ENCODE measurements at regions not wholly inside any gene's neighbourhood (a gene's known extent, or its start where the extent isn't known, plus 50 kb on each side); places are given as distances from the start of the nearest gene placed in this dataset.

GRCh38 chr7:124330731-124331407 lies 298.0 kb upstream of the TMEM229A start:
- no peak for DNase-seq (ENCODE audit: low spot score)

GRCh38 chr7:124328774-124329173 lies 295.9 kb upstream of the TMEM229A start:
- DNase-seq (ENCODE audit: low spot score) = no peak

GRCh38 chr7:124324262-124324661 lies 291.4 kb upstream of the TMEM229A start:
- DNase-seq (ENCODE audit: low spot score) = no peak

GRCh38 chr7:124323597-124323996 lies 290.7 kb upstream of the TMEM229A start:
- DNase-seq (ENCODE audit: low spot score) = no peak

DNA sequence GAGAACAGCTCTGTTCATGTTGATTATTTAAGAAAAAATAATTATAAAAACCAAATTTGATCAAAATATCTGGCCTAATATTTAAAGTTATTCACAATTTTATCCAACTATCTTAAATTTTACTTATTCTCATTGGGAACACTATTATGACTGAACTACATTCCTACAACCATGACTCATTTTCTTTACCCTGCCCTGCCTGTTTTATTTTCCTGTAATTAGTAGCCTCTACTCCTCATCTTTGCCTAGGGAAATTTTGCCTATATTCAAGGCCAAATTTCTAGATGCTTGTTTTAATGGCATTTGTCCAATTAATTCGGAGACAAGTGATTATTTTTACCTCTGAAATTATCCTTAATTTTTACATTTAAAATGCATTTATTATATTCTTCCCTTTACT lies 289.7 kb upstream of the TMEM229A start:
- DNase-seq (ENCODE audit: low spot score) = peak; percentile 45

- no peak for DNase-seq (ENCODE audit: low spot score)
These were observed 286.0 kb upstream of the TMEM229A start for GRCh38 chr7:124318721-124319450.

- no peak for DNase-seq (ENCODE audit: low spot score)
These were observed 278.1 kb upstream of the TMEM229A start for GRCh38 chr7:124310934-124311390.

DNA sequence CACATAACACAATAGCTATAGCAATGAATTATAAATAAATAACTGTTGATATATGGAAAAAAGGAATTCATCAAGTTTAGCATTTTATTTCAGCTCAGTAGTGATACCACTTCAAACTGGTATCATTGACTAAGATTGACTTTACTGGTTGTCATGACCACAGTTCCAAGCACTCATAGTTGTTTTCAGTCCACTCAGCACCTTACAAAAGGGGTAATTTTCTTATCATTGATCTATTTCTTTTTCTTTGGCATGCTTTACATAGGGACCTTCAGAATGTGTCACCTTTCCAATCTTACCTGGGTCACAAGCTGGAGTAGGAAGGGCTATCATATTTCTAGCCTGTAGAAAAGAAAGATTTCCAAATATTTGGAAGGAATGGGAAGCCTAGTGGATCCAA lies 275.5 kb upstream of the TMEM229A start:
- no peak for DNase-seq (ENCODE audit: low spot score)

- no peak for DNase-seq (ENCODE audit: low spot score)
These were observed 262.4 kb upstream of the TMEM229A start for GRCh38 chr7:124295289-124295688.

DNA sequence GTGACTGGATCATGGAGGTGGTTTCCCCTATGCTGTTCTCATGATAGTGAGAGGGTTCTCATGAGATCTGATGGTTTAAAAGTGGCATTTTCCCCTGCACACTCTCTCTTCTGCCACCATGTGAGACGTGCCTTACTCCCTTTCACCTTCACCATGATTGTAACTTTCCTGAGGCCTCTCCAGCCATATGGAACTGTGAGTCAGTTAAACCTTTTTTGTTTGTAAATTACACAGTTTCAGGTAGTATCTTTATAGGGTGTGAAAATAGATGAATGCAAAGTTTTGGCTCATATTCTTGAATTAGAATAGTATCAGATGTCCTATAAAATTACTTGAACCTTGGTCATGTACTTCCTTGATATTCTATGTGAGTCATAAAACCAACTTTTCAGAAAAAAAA lies 252.1 kb upstream of the TMEM229A start:
- no peak for DNase-seq (ENCODE audit: low spot score)

DNA sequence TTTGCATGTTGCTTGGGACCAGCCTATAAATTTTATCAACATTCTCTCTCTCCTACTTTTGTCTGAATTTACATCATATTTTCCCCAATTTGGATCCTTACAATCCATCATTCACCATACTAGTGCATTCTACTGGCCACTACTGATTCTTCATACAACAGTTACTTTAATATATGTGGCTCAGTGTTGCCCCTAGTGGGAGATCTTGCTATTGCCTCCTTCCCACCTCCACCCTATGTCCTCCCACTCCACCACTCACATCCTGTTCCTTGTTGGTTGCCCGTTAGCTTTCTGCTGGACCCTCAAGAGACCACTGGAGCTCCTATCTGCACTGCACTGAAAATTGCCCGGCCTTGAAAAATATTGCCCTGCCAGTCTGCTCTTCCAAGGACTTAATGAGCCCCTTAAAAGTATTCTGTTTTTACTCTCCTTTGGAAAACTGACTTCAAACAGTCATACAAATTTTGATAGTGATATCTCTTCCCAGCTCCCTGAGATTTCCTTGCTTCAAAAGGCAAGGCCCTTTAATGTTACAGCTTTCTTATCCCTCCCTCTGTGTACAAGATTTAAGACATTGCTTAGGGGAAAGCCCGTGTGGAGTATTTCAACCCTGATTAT lies 243.2 kb upstream of the TMEM229A start:
- peak; percentile 68 for DNase-seq (ENCODE audit: low spot score)

DNA sequence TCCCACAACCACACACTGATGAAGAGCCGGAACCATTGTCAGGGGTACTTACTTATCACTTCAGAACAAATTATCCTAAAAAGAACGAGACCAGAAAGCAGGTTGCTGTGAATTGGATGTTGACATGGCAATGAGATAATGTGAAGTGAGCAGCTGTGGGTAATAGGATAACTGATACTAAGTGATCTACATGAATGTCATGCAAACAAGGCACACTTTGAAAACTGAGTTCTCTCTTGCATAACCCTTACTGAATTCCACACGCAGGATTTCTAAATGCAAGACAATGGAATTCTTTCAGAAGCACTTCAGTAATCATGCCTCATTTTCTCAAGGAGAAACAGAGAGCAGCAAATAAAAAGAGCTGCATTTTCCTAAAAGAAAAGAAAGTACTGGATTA lies 242.5 kb upstream of the TMEM229A start:
- no peak for DNase-seq (ENCODE audit: low spot score)

- DNase-seq (ENCODE audit: low spot score) = peak; percentile 18
These were observed 236.9 kb upstream of the TMEM229A start for GRCh38 chr7:124269774-124270173.

- DNase-seq (ENCODE audit: low spot score) = no peak
These were observed 234.3 kb upstream of the TMEM229A start for GRCh38 chr7:124267154-124267553.

- DNase-seq (ENCODE audit: low spot score) = peak; percentile 54
These were observed 230.5 kb upstream of the TMEM229A start for GRCh38 chr7:124263232-124263827.

- DNase-seq (ENCODE audit: low spot score) = no peak
These were observed 228.8 kb upstream of the TMEM229A start for GRCh38 chr7:124261710-124262109.

DNA sequence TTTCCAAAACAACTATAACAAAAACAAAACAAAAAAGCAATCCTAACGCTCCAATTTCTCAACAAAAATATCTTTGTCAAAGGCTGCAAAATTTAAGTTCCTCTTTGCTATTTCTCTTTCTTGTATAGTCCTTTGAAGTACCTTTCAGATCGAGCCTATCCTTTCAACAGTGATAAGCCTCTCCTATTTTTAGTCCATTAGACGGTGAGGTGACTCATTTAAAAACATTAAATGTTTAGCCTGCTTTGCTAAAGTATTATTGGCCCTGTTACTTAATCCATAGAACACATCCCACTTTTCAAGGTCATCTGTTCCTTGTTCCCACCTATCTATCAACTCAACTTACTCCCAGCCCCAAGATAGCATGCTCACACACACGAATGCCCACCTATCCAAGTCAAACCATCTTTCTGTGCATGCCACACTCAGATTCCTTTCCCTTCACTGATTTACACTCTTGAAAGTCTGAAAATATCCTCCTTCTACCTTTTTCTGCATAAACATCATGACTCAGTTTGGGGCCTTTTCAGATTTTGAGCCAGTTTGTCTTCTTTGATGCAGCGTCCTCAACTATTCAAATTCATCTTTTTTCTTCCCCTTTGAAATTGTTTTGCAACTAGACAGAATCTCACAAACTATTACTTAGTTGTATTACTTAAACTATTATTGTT lies 224.9 kb upstream of the TMEM229A start:
- DNase-seq (ENCODE audit: low spot score) = no peak

- DNase-seq (ENCODE audit: low spot score) = no peak
These were observed 222.3 kb upstream of the TMEM229A start for GRCh38 chr7:124255041-124255655.

- DNase-seq (ENCODE audit: low spot score) = no peak
These were observed 221.5 kb upstream of the TMEM229A start for GRCh38 chr7:124254396-124254795.

- DNase-seq (ENCODE audit: low spot score) = no peak
These were observed 218.8 kb upstream of the TMEM229A start for GRCh38 chr7:124251636-124252035.

GRCh38 chr7:124250297-124251034 lies 217.6 kb upstream of the TMEM229A start:
- no peak for DNase-seq (ENCODE audit: low spot score)

All from A172 (cell line).